Omental fat pad (tissue), 3 donors: ENCODE measurements at regions not wholly inside any gene's neighbourhood (a gene's known extent, or its start where the extent isn't known, plus 50 kb on each side); places are given as distances from the start of the nearest gene placed in this dataset.
"Not testable (repeated sequence)": the region's sequence is repeated elsewhere in the genome, so short reads cannot be mapped to it uniquely, and the experiment has no call there.

Source experiments
- ATAC-seq: fragments of 150-250 bp; one replicate; pipeline ENCODE4 v1.9.1; 2016; ENCODE audit warnings: mild to moderate bottlenecking, moderate library complexity; ENCODE audit not compliant: low FRiP score
- DNase-seq: peaks from one replicate; pipeline ENCODE4 v3.0.0-alpha.2; 2019; ENCODE audit warnings: low spot score
- CTCF ChIP-seq, 3 donors: fragments of 450-650 bp; IDR thresholded peaks; one replicate each; pipeline ENCODE4 v1.5.1; 2016 to 2017; ENCODE audit warnings: antibody characterized with exemption in 3 of 3, mild to moderate bottlenecking in 3 of 3, moderate library complexity in 2 of 3

GRCh38 chr2:107737756-107738155 lies 88.9 kb upstream of the RGPD4 start:
- ATAC-seq (no peak), DNase-seq (no peak)
- TF ChIP-seq CTCF (IDR thresholded peaks at IDR 0.05): no peak

- no peak for ATAC-seq
- no peak for TF ChIP-seq CTCF (IDR thresholded peaks at IDR 0.05)
- no peak for DNase-seq
Measured at GRCh38 chr2:107738266-107738665, 88.4 kb upstream of the RGPD4 start.

- ATAC-seq (no peak), DNase-seq (no peak)
- TF ChIP-seq CTCF (IDR thresholded peaks at IDR 0.05): no peak
Measured at GRCh38 chr2:107740300-107740699, 86.4 kb upstream of the RGPD4 start.

- no peak for DNase-seq
- no peak for ATAC-seq
- no peak for TF ChIP-seq CTCF (IDR thresholded peaks at IDR 0.05)
Measured at GRCh38 chr2:107742460-107743027, 84.1 kb upstream of the RGPD4 start.

- TF ChIP-seq CTCF (IDR thresholded peaks at IDR 0.05): no peak
- ATAC-seq: no peak
- DNase-seq: no peak
Measured at GRCh38 chr2:107743274-107743673, 83.4 kb upstream of the RGPD4 start.

- no peak for TF ChIP-seq CTCF (IDR thresholded peaks at IDR 0.05)
- DNase-seq (no peak), ATAC-seq (no peak)
Measured at GRCh38 chr2:107745100-107745499, 81.6 kb upstream of the RGPD4 start.

GRCh38 chr2:107746552-107747198 lies 80.0 kb upstream of the RGPD4 start:
- not testable (repeated sequence) for ATAC-seq

GRCh38 chr2:107747199-107747963 lies 79.3 kb upstream of the RGPD4 start:
- not testable (repeated sequence) for ATAC-seq

More at GRCh38 chr2:107746552-107747198, 80.0 kb upstream of the RGPD4 start:
- not testable (repeated sequence) for DNase-seq

More at GRCh38 chr2:107747199-107747963, 79.3 kb upstream of the RGPD4 start:
- not testable (repeated sequence) for DNase-seq
